Activated naive CD8-positive, alpha-beta T cell treated with anti-CD3 and anti-CD28 coated beads, Interleukin-2, amount 50 U/mL, for 24 hours (primary cell): ENCODE measurements at regions not wholly inside any gene's neighbourhood (a gene's known extent, or its start where the extent isn't known, plus 50 kb on each side); places are given as distances from the start of the nearest gene placed in this dataset.
A peak's percentile ranks its signal among the peaks of the same experiment; 100 is the strongest.

Experiments used
- ATAC-seq: fragments of 150-1000 bp; cut with Tn5 transposase; one replicate; pipeline ENCODE4 v1.10.0; 2021
- DNase-seq: peaks from one replicate; pipeline ENCODE4 v3.0.0; 2021
- H3K27ac Mint-ChIP-seq: one replicate; pipeline ENCODE4 v1.8.0; 2021; ENCODE audit warnings: mild to moderate bottlenecking, mixed read lengths
- H3K27me3 Mint-ChIP-seq: one replicate; pipeline ENCODE4 v1.8.0; 2021; ENCODE audit warnings: mixed read lengths
- H3K36me3 Mint-ChIP-seq: one replicate; pipeline ENCODE4 v1.8.0; 2021; ENCODE audit warnings: low read depth, mixed read lengths
- H3K4me1 Mint-ChIP-seq: one replicate; pipeline ENCODE4 v1.8.0; 2021; ENCODE audit warnings: mixed read lengths
- H3K4me3 Mint-ChIP-seq: one replicate; pipeline ENCODE4 v1.8.0; 2021; ENCODE audit warnings: mild to moderate bottlenecking, moderate library complexity, mixed read lengths
- H3K9me3 Mint-ChIP-seq: one replicate; pipeline ENCODE4 v1.8.0; 2021; ENCODE audit warnings: mixed read lengths

GRCh38 chr18:56545464-56545863 lies 92.9 kb downstream of the TXNL1 start:
- no peaks in the 10 kb centered on the region for H3K36me3 Mint-ChIP-seq
- H3K4me3 Mint-ChIP-seq, result no peak overlapping the region
- no peak for ATAC-seq
- no peaks in the 10 kb centered on the region for H3K9me3 Mint-ChIP-seq
- H3K4me1 Mint-ChIP-seq, result no peaks in the 10 kb centered on the region
- no peak for DNase-seq
- H3K27ac Mint-ChIP-seq, result no peak overlapping the region
- H3K27me3 Mint-ChIP-seq, result no peaks in the 10 kb centered on the region

- no peak overlapping the region for H3K4me3 Mint-ChIP-seq
- no peaks in the 10 kb centered on the region for H3K9me3 Mint-ChIP-seq
- H3K36me3 Mint-ChIP-seq, result no peaks in the 10 kb centered on the region
- H3K4me1 Mint-ChIP-seq, result no peaks in the 10 kb centered on the region
- DNase-seq (no peak), ATAC-seq (no peak)
- no peak overlapping the region for H3K27ac Mint-ChIP-seq
- H3K27me3 Mint-ChIP-seq, result no peaks in the 10 kb centered on the region
These were observed 95.9 kb downstream of the TXNL1 start for GRCh38 chr18:56542476-56542875.

GRCh38 chr18:56541793-56542192 lies 96.6 kb downstream of the TXNL1 start:
- no peaks in the 10 kb centered on the region for H3K36me3 Mint-ChIP-seq
- no peaks in the 10 kb centered on the region for H3K9me3 Mint-ChIP-seq
- no peak overlapping the region for H3K4me3 Mint-ChIP-seq
- no peaks in the 10 kb centered on the region for H3K4me1 Mint-ChIP-seq
- H3K27ac Mint-ChIP-seq, result no peak overlapping the region
- ATAC-seq (peak; percentile 46), DNase-seq (no peak)
- H3K27me3 Mint-ChIP-seq, result no peaks in the 10 kb centered on the region

GRCh38 chr18:56541340-56541739 lies 97.1 kb downstream of the TXNL1 start:
- Mint-ChIP-seq H3K9me3 (no peaks in the 10 kb centered on the region), H3K27me3 (no peaks in the 10 kb centered on the region), H3K4me3 (no peak overlapping the region), H3K36me3 (no peaks in the 10 kb centered on the region), H3K27ac (no peak overlapping the region), H3K4me1 (no peaks in the 10 kb centered on the region)
- ATAC-seq (no peak), DNase-seq (no peak)

- Mint-ChIP-seq H3K9me3 (no peaks in the 10 kb centered on the region), H3K27me3 (peaks cover 2% of the 10 kb centered on the region), H3K36me3 (no peaks in the 10 kb centered on the region), H3K27ac (no peak overlapping the region), H3K4me3 (no peak overlapping the region), H3K4me1 (no peaks in the 10 kb centered on the region)
- ATAC-seq (no peak), DNase-seq (no peak)
These were observed 99.6 kb downstream of the TXNL1 start for GRCh38 chr18:56538746-56539145.

GRCh38 chr18:56532176-56532840 lies 106.1 kb downstream of the TXNL1 start:
- no peak for DNase-seq
- peaks cover 10% of the 10 kb centered on the region for H3K4me1 Mint-ChIP-seq
- peaks cover 2% of the 10 kb centered on the region for H3K36me3 Mint-ChIP-seq
- ATAC-seq, result peak; percentile 97
- H3K27ac Mint-ChIP-seq, result peak overlapping the region; percentile 67
- H3K4me3 Mint-ChIP-seq, result no peak overlapping the region
- H3K27me3 Mint-ChIP-seq, result peaks cover 4% of the 10 kb centered on the region
- H3K9me3 Mint-ChIP-seq, result no peaks in the 10 kb centered on the region

GRCh38 chr18:56522816-56523215 lies 115.6 kb downstream of the TXNL1 start:
- ATAC-seq (no peak), DNase-seq (no peak)
- no peak overlapping the region for H3K4me3 Mint-ChIP-seq
- no peak overlapping the region for H3K27ac Mint-ChIP-seq
- no peaks in the 10 kb centered on the region for H3K9me3 Mint-ChIP-seq
- peaks cover 6% of the 10 kb centered on the region for H3K27me3 Mint-ChIP-seq
- H3K36me3 Mint-ChIP-seq, result no peaks in the 10 kb centered on the region
- H3K4me1 Mint-ChIP-seq, result no peaks in the 10 kb centered on the region

- DNase-seq (no peak), ATAC-seq (no peak)
- Mint-ChIP-seq H3K4me3 (no peak overlapping the region), H3K9me3 (no peaks in the 10 kb centered on the region), H3K36me3 (no peaks in the 10 kb centered on the region), H3K27me3 (peaks cover 6% of the 10 kb centered on the region), H3K4me1 (no peaks in the 10 kb centered on the region), H3K27ac (no peak overlapping the region)
These were observed 117.1 kb downstream of the TXNL1 start for GRCh38 chr18:56521263-56521662.

GRCh38 chr18:56517761-56518160 lies 120.6 kb downstream of the TXNL1 start:
- Mint-ChIP-seq H3K4me3 (no peak overlapping the region), H3K27ac (no peak overlapping the region), H3K4me1 (no peaks in the 10 kb centered on the region), H3K9me3 (no peaks in the 10 kb centered on the region), H3K27me3 (peaks cover 6% of the 10 kb centered on the region), H3K36me3 (no peaks in the 10 kb centered on the region)
- ATAC-seq (no peak), DNase-seq (no peak)

- Mint-ChIP-seq H3K4me3 (no peak overlapping the region), H3K36me3 (no peaks in the 10 kb centered on the region), H3K27me3 (peaks cover 6% of the 10 kb centered on the region), H3K27ac (no peak overlapping the region), H3K4me1 (peaks cover 1% of the 10 kb centered on the region), H3K9me3 (no peaks in the 10 kb centered on the region)
- DNase-seq (no peak), ATAC-seq (no peak)
These were observed 121.2 kb downstream of the TXNL1 start for GRCh38 chr18:56517196-56517595.

- Mint-ChIP-seq H3K36me3 (no peaks in the 10 kb centered on the region), H3K4me3 (no peak overlapping the region), H3K4me1 (peaks cover 5% of the 10 kb centered on the region), H3K27ac (no peak overlapping the region), H3K9me3 (no peaks in the 10 kb centered on the region), H3K27me3 (peaks cover 6% of the 10 kb centered on the region)
- no peak for DNase-seq
- no peak for ATAC-seq
These were observed 121.6 kb downstream of the TXNL1 start for GRCh38 chr18:56516789-56517188.

GRCh38 chr18:56515522-56515921 lies 122.9 kb downstream of the TXNL1 start:
- no peak for ATAC-seq
- DNase-seq, result no peak
- peaks cover 6% of the 10 kb centered on the region for H3K27me3 Mint-ChIP-seq
- H3K4me1 Mint-ChIP-seq, result peaks cover 7% of the 10 kb centered on the region
- no peak overlapping the region for H3K4me3 Mint-ChIP-seq
- H3K27ac Mint-ChIP-seq, result no peak overlapping the region
- H3K9me3 Mint-ChIP-seq, result no peaks in the 10 kb centered on the region
- H3K36me3 Mint-ChIP-seq, result no peaks in the 10 kb centered on the region

- no peak for DNase-seq
- Mint-ChIP-seq H3K4me3 (no peak overlapping the region), H3K27me3 (no peaks in the 10 kb centered on the region), H3K27ac (no peak overlapping the region), H3K36me3 (no peaks in the 10 kb centered on the region), H3K9me3 (no peaks in the 10 kb centered on the region), H3K4me1 (peaks cover 7% of the 10 kb centered on the region)
- peak; percentile 23 for ATAC-seq
These were observed 126.4 kb downstream of the TXNL1 start for GRCh38 chr18:56511996-56512395.

GRCh38 chr18:56510108-56510507 lies 128.3 kb downstream of the TXNL1 start:
- H3K27me3 Mint-ChIP-seq, result no peaks in the 10 kb centered on the region
- H3K36me3 Mint-ChIP-seq, result no peaks in the 10 kb centered on the region
- H3K27ac Mint-ChIP-seq, result no peak overlapping the region
- H3K9me3 Mint-ChIP-seq, result no peaks in the 10 kb centered on the region
- no peak overlapping the region for H3K4me3 Mint-ChIP-seq
- H3K4me1 Mint-ChIP-seq, result peaks cover 17% of the 10 kb centered on the region
- no peak for DNase-seq
- peak; percentile 59 for ATAC-seq

- Mint-ChIP-seq H3K4me3 (no peak overlapping the region), H3K27me3 (no peaks in the 10 kb centered on the region), H3K36me3 (no peaks in the 10 kb centered on the region), H3K27ac (no peak overlapping the region), H3K9me3 (no peaks in the 10 kb centered on the region), H3K4me1 (peaks cover 19% of the 10 kb centered on the region)
- DNase-seq (no peak), ATAC-seq (no peak)
These were observed 128.7 kb downstream of the TXNL1 start for GRCh38 chr18:56509656-56510055.
